Epithelial cell of esophagus (primary cell): ENCODE measurements at regions not wholly inside any gene's neighbourhood (a gene's known extent, or its start where the extent isn't known, plus 50 kb on each side); places are given as distances from the start of the nearest gene placed in this dataset.

Experiments used
- DNase-seq: peaks from one replicate; pipeline ENCODE4 v3.0.0; 2010; ENCODE audit warnings: low read depth
- H3K4me3 ChIP-seq: 2 replicates; pipeline ENCODE4 v1.5.1; 2011; ENCODE audit warnings: mild to moderate bottlenecking, low read length, control low read depth
- TF ChIP-seq, protein P1 (sequence below): IDR thresholded peaks from 2 replicates; pipeline ENCODE4 v1.5.1; 2011; ENCODE audit warnings: low read depth, mild to moderate bottlenecking, low read length, control low read depth, inconsistent platforms; ENCODE audit not compliant: insufficient read depth; ENCODE audit errors: missing control alignments

DNA sequence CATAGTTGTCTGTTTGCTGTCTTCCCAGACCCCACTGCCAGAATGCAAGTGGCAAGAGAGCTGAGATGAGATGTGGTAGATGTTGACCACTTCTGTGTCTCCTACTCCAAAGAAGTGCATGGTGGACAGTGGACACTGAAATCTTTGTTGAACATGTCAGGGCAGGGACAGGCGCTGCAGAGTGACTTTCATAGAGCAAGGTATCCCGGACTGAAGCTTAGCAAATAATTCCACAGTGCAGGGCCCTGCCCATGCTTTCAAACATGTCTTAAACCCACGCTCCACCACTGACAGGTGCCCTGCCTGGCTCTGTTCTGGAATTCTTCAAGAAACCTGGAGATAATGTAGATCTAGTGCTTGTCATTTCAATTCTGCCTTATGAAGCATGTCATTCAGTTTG, 470.5 kb upstream of the ID2 start:
- TF ChIP-seq, protein P1, sequence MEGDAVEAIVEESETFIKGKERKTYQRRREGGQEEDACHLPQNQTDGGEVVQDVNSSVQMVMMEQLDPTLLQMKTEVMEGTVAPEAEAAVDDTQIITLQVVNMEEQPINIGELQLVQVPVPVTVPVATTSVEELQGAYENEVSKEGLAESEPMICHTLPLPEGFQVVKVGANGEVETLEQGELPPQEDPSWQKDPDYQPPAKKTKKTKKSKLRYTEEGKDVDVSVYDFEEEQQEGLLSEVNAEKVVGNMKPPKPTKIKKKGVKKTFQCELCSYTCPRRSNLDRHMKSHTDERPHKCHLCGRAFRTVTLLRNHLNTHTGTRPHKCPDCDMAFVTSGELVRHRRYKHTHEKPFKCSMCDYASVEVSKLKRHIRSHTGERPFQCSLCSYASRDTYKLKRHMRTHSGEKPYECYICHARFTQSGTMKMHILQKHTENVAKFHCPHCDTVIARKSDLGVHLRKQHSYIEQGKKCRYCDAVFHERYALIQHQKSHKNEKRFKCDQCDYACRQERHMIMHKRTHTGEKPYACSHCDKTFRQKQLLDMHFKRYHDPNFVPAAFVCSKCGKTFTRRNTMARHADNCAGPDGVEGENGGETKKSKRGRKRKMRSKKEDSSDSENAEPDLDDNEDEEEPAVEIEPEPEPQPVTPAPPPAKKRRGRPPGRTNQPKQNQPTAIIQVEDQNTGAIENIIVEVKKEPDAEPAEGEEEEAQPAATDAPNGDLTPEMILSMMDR: no peak
- no peak overlapping the region for H3K4me3 ChIP-seq
- no peak for DNase-seq

DNA sequence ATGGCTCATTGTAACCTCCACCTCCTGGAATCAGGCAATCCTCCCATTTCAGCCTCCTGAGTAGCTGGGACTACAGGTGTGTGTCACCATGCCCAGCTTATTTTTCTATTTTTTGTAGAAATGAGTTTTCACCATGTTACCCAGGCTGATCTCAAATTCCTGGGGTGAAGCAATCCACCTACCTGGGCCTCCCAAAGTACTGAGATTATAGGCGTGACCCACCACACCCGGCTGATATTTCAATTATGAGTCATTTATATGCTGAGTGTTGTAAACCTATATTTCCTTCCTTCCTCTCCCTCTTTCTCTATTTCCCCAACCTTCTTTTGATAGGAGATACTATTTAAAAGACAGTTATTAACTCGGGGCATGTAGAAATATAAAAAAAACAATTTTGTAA, 469.6 kb upstream of the ID2 start:
- DNase-seq: peak; percentile 23
- H3K4me3 ChIP-seq: no peak overlapping the region
- TF ChIP-seq, protein P1: no peak

DNA sequence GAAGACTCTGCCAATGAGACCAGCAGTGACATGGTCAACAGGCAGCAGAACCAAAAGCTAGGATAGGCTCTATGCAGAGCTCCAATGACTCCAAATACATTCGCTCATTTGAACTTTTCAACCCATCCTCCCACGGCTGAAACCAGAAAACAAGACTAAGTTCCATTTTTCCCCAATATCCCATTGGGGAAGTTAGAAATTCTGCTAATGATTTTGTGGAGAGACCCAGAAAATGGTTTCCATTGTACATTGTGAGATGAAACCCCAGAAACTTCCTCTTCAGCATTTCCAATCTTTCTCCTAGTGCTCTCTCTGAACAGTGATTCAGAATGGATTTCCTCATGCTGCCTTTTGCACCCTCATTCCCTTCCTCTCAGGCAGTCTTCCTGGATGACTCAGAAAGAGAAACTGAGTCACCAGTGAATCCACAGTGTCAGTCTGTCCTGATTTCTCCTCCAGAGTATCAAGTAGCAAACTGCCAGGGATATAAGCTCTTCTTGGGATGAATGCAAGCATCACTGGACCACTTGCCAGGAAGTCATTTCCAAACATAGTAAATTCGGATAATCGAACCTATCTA, 467.7 kb upstream of the ID2 start:
- no peak overlapping the region for H3K4me3 ChIP-seq
- TF ChIP-seq, protein P1: no peak
- no peak for DNase-seq

DNA sequence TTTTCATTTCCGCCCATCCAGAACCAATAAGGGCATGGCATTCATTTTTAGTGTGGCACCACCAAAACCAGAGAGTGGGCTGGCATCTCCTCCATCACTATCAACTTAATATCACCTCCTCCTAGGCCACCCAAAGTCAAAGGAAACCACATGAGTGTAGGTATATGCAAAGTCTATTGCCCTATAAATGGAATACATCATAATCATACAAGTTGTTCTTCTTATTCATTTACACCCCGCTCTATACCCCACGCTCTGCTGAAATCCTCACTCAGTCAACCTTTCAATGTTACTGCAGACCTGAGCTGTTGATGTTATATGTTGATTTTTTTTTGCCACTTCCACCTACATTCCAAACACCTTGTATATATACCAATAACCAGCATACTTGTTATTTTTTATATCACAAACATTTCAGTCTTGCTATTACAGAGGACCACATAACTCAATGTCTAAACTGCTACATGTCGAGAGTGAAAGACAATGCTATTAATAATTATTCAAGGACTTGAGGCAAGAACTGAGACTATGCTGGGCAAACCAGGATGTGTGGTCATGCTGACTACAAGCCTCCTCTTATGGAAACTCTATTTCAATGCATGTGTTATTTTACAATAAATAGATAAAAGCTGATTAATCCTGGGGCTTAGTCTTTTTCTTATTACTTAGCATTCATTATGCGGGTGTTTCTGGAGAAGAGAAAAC, 466.5 kb upstream of the ID2 start:
- no peak for DNase-seq
- H3K4me3 ChIP-seq: no peak overlapping the region
- TF ChIP-seq, protein P1: no peak

DNA sequence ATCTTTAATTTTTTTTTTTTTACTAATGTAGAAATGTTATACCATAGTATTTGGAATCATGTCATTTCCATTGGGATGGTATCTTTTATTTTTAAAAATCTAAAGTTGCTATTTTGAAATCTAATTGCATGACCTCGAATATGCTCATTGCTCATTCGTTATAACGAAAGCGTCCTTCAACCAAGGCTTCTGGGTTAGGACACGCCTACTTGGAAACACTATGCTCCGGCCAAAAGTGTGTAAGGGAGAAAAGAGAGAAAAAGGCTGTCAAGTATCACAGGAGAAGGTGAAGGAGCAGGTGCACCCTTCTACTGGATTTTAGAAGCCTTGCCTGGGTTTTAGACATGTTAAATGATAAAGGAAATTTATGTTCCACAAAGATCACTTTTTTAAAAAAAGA, 465.9 kb upstream of the ID2 start:
- H3K4me3 ChIP-seq: no peak overlapping the region
- TF ChIP-seq, protein P1: no peak
- no peak for DNase-seq

DNA sequence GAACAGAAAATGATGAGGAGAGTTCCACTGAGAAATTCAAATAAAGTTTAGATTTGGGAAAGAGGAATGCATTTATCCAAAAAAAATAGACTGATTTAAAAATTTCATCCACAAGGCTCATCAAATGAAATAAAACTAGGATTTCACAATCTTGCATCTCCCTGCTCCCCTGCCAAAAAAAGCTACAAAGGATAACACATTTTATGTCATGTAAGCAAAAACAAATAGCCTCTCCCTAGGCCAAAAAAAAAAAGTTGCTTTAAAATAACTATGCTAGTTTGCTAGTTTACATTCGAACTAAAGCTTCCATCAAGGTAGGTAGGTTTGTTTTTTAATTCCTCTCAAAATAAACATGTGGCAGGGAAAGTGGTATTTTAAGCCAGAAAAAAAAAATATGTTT, 465.5 kb upstream of the ID2 start:
- no peak overlapping the region for H3K4me3 ChIP-seq
- DNase-seq: no peak
- TF ChIP-seq, protein P1: no peak

DNA sequence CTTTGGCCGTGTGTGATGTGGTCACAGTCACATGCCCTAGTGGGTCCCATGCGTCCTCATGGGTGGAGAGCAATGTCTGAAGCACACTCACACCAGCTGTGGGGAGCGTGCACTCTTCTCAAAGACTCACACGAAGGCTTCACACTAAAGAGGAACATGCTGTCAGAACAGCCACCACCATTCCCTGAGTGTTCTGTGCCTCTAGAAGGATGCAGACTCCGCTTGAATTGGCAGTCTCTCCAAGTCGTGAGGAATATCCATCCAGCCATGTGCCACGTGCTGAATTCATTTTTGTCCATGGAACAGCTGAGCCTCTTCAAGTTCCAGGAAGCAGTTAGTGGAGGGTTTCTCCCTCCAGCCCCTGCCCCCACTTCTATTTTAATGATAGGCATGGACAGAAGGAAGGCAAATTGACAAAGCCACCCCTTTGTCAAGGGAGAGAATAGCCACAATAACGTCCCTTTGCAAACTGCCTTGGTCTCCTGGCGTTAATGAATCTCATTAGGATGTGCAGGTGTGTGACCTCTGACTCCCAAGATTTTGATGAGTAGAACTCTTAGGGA, 464.3 kb upstream of the ID2 start:
- DNase-seq: no peak
- TF ChIP-seq, protein P1: no peak
- no peak overlapping the region for H3K4me3 ChIP-seq
